Muscle of arm (tissue), 1 donor: ENCODE measurements at regions not wholly inside any gene's neighbourhood (a gene's known extent, or its start where the extent isn't known, plus 50 kb on each side); places are given as distances from the start of the nearest gene placed in this dataset.

ENCODE experiments used
- DNase-seq: peaks from one replicate; pipeline ENCODE4 v3.0.0-alpha.2; 2013

- peak; percentile 31 for DNase-seq
Observed at GRCh38 chr10:4111643-4112042, 326.6 kb upstream of the KLF6 start.

- no peak for DNase-seq
Observed at GRCh38 chr10:4109469-4109868, 324.5 kb upstream of the KLF6 start.

- no peak for DNase-seq
Observed at GRCh38 chr10:4108693-4109092, 323.7 kb upstream of the KLF6 start.

- no peak for DNase-seq
Observed at GRCh38 chr10:4107285-4107851, 322.4 kb upstream of the KLF6 start.

GRCh38 chr10:4103603-4104002, 318.6 kb upstream of the KLF6 start:
- DNase-seq, result no peak

GRCh38 chr10:4102802-4103344, 317.9 kb upstream of the KLF6 start:
- no peak for DNase-seq

- DNase-seq, result no peak
Observed at GRCh38 chr10:4101918-4102654, 317.1 kb upstream of the KLF6 start.

- no peak for DNase-seq
Observed at GRCh38 chr10:4100380-4100779, 315.4 kb upstream of the KLF6 start.

GRCh38 chr10:4099202-4099601, 314.2 kb upstream of the KLF6 start:
- no peak for DNase-seq

- DNase-seq, result no peak
Observed at GRCh38 chr10:4095166-4095917, 310.3 kb upstream of the KLF6 start.

- DNase-seq, result no peak
Observed at GRCh38 chr10:4094751-4095150, 309.7 kb upstream of the KLF6 start.

GRCh38 chr10:4093438-4093837, 308.4 kb upstream of the KLF6 start:
- DNase-seq, result no peak

GRCh38 chr10:4088354-4089066, 303.5 kb upstream of the KLF6 start:
- DNase-seq, result no peak

GRCh38 chr10:4086131-4086898, 301.3 kb upstream of the KLF6 start:
- peak; percentile 35 for DNase-seq

- DNase-seq, result no peak
Observed at GRCh38 chr10:4083509-4084003, 298.5 kb upstream of the KLF6 start.

- no peak for DNase-seq
Observed at GRCh38 chr10:4082861-4083260, 297.9 kb upstream of the KLF6 start.

GRCh38 chr10:4081685-4082111, 296.7 kb upstream of the KLF6 start:
- peak; percentile 57 for DNase-seq

GRCh38 chr10:4080225-4080805, 295.3 kb upstream of the KLF6 start:
- no peak for DNase-seq

- no peak for DNase-seq
Observed at GRCh38 chr10:4079803-4080202, 294.8 kb upstream of the KLF6 start.

GRCh38 chr10:4077804-4078203, 292.8 kb upstream of the KLF6 start:
- no peak for DNase-seq

GRCh38 chr10:4076983-4077382, 292.0 kb upstream of the KLF6 start:
- no peak for DNase-seq
